ENCODE measurements at regions not wholly inside any gene's neighbourhood (a gene's known extent, or its start where the extent isn't known, plus 50 kb on each side); places are given as distances from the start of the nearest gene placed in this dataset.

GRCh38 chr7:14073543-14073942 is 84.1 kb upstream of the ETV1 start:
- no peak for TF ChIP-seq CTCF (conservative IDR thresholded peaks at IDR 0.05)
- TF ChIP-seq EZH2 (IDR thresholded peaks at IDR 0.05; ENCODE audit: low read depth), result no peak

All from PC-9 (cell line).